HUDEP-2 (cell line): ENCODE measurements at regions not wholly inside any gene's neighbourhood (a gene's known extent, or its start where the extent isn't known, plus 50 kb on each side); places are given as distances from the start of the nearest gene placed in this dataset.
"Not testable (repeated sequence)": the region's sequence is repeated elsewhere in the genome, so short reads cannot be mapped to it uniquely, and the experiment has no call there.

ENCODE experiments used
- DNase-seq, 76 experiments: peaks; one replicate each; lab custom pipeline; 2025; ENCODE audit not compliant: unreplicated experiment in 76 of 76; lab: John Stamatoyannopoulos, UW

DNA sequence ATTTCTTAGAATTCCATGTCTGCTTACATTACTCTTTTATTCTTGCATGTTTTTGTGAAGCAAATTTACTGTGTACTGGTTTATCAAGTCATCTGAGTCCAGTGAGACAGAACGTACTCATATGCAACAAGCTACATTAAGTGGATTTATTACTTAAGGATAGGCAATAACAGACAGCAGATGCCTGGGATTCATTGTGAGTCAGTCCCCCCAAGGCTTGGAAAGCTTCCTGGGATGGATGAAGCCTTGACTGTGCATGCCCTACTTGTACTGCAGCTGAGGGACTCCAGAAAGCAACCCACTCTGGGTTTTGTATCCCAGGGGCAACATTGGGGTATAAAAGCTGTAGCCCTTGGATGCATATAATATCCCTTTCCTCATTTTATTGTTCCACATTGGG is 113.4 kb upstream of the RAB18 start:
- DNase-seq: no peak

DNA sequence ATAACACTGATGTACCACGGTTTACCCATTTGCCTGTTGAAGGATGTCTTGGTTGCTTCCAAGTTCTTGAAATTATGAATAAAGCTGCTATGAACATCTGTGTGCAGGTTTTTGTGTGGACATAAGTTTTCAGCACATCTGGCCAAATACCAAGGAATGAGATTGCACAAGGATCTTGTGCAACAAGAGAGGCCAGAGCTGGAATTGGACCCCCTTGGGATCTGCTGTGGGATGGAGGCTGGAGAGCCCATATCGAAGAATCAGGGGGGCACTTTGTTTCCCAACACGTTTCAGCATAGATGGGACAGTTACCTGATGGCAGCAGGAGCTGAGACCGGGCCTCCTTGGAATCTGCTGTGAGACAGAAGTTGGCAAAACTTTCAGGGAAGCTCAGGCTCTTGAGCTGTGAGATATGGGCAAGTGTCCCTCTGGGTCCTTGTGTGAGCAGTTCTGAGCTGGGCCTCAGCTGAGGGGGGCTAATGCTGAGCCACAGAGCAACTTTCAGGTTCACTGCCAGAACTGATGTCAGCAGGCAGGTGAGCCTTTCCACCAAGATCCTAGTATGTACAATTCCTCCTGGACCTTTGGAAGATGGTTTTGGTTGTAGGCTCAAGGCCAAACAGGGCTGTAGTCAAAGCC is 115.2 kb upstream of the RAB18 start:
- no peak for DNase-seq

DNA sequence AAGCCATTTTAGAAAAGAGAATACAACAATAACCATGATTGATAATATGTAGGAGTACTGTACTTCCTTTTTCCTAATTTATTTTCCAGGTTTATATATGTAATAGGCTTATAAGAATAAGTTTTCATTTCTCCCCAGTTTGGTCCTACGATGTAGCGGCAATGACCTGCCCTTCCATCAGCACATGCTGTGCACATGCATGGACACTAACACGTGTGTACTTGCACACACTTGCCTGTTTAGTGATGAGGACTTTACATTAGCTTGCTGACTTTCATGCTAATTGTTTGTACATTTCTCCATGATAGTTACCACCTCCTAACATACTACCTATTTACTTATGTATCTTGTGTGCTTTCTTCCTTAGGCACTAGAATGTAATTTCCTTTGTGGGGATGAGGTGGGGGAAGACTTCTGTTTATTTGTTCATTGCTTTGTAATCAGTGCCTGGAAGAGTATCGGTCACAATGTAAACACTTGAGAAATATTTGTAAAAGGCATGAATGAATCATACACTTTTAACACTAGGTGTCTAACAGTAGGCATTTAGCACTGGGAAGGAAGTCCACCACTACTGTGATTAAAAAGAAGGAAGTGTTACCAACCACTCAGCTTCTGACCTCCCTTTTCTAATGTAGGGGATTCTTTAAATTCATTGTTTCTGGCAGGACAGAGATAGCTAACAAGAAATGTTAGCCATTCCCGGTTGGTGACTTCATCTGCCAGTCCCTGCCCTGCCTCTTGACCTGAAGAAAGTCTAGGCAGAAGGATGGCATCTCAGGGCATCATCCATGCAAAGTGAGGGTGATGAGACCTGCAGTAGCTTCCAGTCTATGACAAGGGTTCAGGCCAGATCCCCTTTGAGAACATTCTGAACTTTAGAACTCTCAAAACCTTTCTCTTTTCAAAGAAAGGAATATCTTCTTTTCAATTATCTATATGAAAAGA is 120.2 kb upstream of the RAB18 start:
- DNase-seq: no peak

GRCh38 chr10:27382176-27382575 is 121.9 kb upstream of the RAB18 start:
- DNase-seq: no peak

- DNase-seq: no peak
Observed at GRCh38 chr10:27380929-27381358, 123.2 kb upstream of the RAB18 start.

- DNase-seq: not testable (repeated sequence)
Observed at GRCh38 chr10:27379041-27379440, 125.1 kb upstream of the RAB18 start.

DNA sequence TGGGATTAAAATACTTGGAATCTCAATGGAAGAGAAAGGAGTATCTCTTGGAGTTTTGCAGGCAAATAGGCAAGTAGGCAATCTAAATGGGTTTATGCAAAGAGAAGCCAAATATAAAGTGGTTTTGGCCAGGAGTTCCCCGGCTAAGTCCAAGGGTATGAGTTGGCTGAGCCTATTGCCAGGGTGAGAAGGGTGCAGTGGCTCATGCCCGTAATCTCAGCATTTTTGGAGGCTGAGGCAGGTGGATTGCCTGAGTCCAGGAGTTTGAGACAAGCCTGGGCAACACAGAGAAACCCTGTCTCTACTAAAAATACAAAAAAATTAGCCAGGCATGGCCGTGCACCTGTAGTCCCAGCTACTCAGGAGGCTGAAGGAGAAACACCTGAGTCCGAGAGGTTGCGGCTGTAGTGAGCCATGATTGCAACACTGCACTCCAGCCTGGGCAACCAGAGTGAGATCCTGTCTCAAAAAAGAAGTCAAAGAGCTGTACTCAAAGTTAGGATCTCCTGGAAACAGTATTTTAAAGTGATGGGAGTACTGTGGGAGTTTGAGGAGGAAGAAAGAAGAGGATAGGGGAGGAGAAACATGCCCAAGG is 130.4 kb upstream of the RAB18 start:
- DNase-seq: no peak

GRCh38 chr10:27372095-27372494 is 131.5 kb upstream of the ACBD5 start:
- no peak for DNase-seq

DNA sequence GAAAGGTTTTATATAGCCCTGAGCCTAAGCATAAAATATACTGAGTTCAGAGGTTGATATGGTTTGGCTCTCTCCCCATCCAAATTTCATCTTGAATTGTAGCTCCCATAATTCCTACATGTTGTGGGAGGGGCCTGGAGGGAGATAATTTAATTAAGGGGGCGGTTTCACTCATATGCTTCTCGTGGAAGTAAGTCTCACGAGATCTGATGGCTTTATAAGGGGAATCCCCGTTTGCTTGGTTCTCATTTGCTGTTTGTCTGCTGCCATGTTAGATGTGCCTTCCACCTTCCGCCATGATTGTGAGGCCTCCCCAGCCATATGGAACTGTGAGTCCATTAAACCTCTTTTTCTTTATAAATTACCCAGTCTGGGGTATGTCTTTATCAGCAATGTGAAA is 130.8 kb upstream of the ACBD5 start:
- not testable (repeated sequence) for DNase-seq

DNA sequence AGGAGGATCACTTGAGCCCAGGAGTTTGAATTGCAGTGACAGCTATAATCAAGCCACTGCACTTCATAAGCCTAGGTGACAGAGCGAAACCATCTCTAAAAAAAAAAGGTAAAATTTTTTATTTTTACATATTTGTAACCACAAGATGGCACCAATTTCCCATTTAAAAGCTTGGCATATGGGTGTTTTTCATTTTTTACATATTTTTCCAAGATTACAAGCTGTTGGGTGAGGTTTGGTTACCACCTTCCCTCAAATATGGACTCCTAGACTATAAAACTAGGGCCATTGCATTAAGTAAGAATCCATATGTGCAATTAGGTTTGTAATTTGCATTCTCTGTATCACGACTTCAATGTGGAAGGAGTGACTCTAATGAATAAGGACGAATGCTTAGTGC is 129.3 kb upstream of the ACBD5 start:
- DNase-seq: no peak

DNA sequence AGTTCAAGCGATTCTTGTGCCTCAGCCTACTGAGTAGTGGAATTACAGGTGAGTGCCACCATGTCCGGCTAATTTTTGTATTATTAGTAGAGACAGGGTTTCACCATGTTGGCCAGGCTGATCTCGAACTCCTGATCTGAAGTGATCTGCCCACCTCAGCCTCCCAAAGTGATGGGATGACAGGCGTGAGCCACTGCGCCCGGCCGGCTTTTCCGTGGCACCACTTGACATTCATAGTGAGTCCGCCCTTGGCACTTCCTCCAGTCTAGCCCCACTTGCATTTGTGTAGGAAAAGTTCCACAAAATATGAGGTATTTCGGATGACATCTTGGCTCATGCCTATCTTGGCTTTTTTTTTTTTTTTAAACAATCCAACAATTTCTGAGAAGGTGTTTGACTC is 128.1 kb upstream of the ACBD5 start:
- DNase-seq: no peak

- DNase-seq: no peak
Observed at GRCh38 chr10:27366769-27367168, 126.2 kb upstream of the ACBD5 start.

- DNase-seq: no peak
Observed at GRCh38 chr10:27364028-27364427, 123.4 kb upstream of the ACBD5 start.

GRCh38 chr10:27360581-27361172 is 120.1 kb upstream of the ACBD5 start:
- peak in 71 of 76 experiments; percentile 3 to 78 (median 57) for DNase-seq

DNA sequence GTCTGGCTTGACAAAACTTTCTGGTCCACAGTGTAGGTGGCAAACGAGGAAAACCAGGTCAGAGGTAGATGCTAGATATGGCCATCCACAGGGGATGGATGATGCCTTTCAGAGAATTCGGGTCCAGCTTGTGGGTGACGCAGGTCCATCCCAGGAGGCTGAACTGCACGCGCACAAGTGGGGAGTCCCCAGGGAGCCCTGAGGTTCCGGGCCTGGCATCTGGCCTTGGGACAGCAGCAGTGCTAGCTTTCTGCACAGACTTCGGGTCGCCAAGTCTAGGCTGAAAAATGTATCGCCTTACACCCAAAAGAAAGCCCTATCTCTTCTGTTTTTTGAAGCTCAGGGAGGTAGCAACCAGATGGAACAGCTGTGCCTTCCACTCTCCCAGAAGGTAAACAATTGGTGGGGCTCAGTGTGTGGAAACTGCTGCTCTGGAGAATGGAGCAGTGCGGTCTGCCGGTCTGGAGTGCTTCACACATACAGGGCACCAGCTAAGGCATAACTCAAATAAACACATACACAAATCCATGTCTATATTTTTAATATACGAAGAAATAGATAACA is 119.3 kb upstream of the ACBD5 start:
- DNase-seq: no peak

DNA sequence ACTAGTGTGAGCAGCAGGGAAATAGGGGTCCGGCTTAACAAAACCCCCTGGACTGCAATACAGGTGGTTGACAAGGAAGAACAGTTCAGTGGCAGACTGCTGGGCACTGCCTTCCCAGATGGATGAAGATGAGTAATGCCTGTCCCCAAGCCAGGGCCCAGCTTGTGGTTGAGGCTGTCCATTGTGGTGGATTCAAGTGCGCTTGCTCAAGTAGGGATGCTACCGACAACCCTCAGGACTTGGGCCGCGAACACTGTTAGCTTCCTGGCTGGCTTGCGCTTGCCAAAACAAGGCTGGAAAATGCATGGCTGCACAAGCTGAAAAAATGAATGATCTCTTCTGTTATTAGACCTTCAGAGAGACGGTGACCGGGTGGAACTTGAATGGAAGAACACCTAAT is 116.1 kb upstream of the ACBD5 start:
- no peak for DNase-seq

DNA sequence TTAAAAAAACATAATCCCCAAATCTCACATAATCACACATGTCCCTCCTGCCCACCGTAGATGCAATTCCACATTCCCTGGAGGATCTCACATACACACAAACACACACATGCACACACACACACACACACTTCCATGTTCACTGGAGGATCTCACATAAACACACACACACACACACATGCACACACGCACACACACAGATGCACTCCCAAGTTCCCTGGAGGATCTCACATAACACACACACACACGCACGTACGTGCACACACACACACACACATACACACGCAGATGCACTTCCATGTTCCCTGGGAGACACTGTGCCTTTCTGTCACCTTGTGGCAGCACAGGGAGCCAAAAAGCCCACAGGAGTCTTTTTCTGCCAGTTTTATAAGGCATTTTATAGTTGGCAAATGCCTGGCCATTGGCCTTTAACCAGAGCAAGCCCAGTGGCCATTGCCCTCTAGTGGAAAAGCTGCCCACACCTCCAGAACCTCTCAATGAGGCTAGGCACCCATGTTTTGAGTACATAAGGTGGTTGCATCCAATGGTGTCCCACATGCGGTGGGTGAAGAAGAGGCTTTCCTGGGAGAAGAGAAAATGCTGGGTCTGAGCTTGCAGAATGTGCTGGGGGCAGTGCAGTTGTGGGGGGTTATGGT is 115.4 kb upstream of the ACBD5 start:
- no peak for DNase-seq

- not testable (repeated sequence) for DNase-seq
Observed at GRCh38 chr10:27354643-27355270, 114.2 kb upstream of the ACBD5 start.

- not testable (repeated sequence) for DNase-seq
Observed at GRCh38 chr10:27354100-27354499, 113.5 kb upstream of the ACBD5 start.

DNA sequence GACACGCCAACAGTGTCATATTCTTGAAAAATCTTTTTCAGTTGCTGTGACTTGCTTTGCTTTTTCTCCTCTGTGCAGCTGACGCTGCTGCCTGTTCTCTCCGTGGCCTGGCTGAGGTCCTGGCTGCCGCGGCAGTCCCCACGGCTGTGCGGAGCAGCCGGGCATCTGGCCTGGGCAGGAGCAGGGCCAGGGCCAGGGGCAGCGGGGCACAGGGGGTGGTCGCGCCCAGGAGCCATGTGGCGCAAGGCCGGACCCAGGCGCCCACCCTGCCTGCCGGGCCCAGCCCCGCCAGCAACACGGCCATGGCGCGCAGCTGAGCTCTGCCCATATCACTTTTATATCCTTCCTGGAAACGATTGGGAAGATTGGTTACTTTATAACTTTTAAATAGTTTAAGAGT is 109.4 kb upstream of the ACBD5 start:
- DNase-seq: no peak
